HG03103 (cell line): ENCODE measurements at regions not wholly inside any gene's neighbourhood (a gene's known extent, or its start where the extent isn't known, plus 50 kb on each side); places are given as distances from the start of the nearest gene placed in this dataset.
"Not testable (repeated sequence)": the region's sequence is repeated elsewhere in the genome, so short reads cannot be mapped to it uniquely, and the experiment has no call there.

Source experiments
- ATAC-seq: cut with Tn5 transposase; IDR thresholded peaks from one replicate; pipeline ENCODE4 v1.9.1; 2021; ENCODE audit warnings: low read depth; ENCODE audit not compliant: unreplicated experiment

- ATAC-seq: no peak
Observed at GRCh38 chr1:184889902-184890301, 84.4 kb downstream of the NIBAN1 start.

GRCh38 chr1:184889166-184889565 lies 85.1 kb downstream of the NIBAN1 start:
- ATAC-seq: no peak

GRCh38 chr1:184888505-184888904 lies 85.8 kb downstream of the NIBAN1 start:
- no peak for ATAC-seq

DNA sequence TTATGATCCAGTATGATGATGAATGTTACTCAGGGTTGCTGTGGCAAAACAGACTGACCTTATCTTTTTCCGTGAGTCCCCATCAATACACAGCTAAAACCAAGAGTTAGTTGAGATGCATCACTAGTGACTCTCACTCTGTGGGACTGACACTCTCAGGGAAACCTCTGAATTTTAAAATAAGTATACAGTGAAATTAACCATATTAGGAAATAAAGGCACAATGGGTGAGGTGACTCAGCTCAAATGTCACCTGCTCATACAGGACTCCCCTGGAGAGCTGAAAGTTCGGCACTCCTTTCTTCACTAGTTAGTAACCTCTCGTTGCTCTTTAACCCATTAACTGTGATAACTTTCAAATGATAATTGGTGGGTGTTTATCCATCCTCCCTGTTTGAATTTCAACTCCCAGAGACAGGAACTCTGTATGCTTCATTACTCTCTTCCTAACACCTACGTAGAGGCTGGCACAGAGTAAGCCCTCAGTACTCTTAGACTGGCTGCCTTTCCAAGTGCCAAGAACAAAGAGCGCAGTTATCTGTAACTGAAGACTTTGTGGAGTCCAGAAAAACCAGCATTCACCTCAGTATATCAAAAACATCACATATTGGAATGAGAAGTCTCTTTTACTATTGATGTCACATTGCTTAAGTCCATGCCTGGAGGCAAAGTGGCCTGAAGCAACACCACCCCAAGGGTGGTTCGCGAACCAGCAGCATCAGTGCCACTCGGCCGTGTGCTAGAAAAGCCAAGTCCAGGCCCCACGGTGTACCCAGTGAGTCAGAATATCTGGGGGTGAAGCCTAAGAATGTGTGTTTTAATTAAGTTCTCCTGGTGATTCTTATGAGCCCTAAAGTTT lies 91.1 kb downstream of the NIBAN1 start:
- no peak for ATAC-seq

- ATAC-seq: no peak
Observed at GRCh38 chr1:184881941-184882913, 92.1 kb downstream of the NIBAN1 start.

DNA sequence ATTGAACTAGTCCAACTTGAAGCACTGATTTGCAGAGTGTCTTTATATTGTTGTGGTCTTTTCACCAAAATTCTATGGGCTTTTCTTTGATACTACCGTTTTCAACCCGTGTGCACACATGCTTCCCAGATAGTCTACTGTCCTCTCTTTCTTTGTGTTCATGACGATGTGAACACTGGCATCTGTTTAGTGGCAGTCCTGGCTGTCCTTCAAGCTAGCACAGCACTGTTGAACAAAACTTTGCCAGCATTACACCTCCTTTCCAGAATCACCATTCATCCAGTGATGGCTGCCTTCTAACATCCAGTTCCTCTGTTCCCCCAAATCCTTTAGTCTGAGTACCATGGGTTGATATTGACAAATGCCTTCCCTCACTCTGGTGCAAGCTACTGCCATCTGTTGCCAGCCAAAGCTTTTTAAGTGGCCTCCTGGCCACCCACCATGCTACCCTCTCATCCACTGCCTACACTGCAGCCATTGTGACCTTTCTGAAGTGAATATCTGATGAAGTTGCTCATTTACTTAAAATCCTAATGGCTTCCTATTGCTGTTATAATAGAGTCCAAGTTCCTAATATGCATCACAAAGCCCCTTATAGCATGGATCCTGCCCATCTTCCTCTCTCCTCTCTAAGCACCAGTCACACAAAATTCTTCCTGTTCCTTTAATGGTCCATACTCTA lies 94.3 kb downstream of the NIBAN1 start:
- no peak for ATAC-seq

GRCh38 chr1:184878602-184879001 lies 95.7 kb downstream of the NIBAN1 start:
- no peak for ATAC-seq

GRCh38 chr1:184878002-184878401 lies 96.3 kb downstream of the NIBAN1 start:
- no peak for ATAC-seq

DNA sequence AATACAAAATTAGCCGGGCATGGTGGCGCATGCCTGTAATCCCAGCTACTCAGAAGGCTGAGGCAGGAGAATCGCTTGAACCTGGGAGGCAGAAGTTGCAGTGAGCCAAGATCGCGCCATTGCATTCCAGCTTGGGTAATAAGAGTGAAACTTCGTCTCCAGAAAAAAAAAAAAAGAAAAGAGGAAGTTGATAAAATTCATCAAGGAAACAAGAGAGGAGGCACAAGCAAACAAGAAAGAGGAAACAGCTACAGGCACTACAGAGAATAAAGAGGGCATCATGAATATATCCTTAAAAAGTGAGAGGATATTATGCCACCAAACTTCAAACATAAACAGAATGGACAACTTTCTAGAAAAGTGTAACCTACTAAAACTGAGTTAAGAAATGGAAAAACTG lies 98.3 kb downstream of the NIBAN1 start:
- ATAC-seq: not testable (repeated sequence)

DNA sequence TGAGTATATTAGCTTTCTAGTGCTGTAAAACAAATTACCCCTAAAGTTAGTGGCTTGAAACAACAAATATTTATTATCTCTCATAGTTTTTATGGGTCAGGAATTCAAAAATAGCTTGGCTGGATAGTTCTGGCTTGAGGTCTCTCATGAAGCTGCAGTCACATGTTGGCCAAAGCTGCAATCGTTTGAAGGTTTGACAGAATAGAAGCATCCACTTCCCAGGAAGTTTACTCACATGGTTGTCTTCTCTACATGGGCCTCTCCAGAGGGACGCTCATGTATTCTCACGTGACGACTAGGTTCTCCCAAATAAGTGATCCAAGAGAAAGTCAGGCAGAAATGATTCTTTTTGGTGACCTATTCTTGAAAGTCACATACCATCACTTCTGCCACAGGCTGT lies 99.1 kb downstream of the NIBAN1 start:
- ATAC-seq: no peak

- ATAC-seq: no peak
Observed at GRCh38 chr1:184870319-184870718, 104.0 kb downstream of the NIBAN1 start.

DNA sequence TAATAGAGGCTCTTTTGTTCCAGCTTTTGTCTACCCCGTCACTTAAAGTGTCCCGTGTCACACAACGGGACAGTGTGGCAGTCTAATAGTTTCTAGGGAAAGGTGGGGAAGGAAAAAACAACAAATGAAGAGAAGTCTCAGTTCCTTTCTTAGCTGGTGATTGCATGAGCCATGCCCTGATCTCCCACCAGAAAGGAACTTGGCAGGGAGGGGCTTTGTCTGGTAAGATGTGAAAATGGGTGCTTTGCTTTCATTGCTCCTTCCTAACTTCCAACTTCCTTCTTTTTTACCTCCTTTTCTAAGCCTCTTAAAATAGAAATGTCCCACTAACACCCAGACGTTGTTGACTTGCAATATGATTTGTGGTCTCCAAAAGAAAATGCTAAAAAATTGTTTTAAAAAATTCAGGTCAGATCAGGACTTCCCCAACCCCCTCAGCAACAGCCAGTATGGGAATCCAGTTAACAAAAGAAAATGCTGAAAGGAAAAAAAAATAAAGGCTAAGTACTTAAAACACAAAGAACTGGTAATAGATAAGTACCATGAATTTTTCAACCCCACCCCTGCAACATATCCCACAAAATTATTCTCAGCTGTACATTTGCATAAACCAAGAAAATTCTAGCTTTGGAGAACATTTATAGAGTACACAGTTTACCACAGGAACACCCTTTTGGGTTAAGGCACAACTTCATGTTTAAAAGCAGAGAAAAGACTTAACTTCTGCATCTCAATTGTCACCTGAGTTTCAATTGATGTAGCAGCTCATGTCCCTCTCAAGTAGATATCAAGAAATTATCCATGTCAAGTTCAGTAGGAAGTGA lies 106.2 kb downstream of the NIBAN1 start:
- ATAC-seq: no peak

GRCh38 chr1:184866991-184867788 lies 107.1 kb downstream of the NIBAN1 start:
- ATAC-seq: peak; percentile 93

DNA sequence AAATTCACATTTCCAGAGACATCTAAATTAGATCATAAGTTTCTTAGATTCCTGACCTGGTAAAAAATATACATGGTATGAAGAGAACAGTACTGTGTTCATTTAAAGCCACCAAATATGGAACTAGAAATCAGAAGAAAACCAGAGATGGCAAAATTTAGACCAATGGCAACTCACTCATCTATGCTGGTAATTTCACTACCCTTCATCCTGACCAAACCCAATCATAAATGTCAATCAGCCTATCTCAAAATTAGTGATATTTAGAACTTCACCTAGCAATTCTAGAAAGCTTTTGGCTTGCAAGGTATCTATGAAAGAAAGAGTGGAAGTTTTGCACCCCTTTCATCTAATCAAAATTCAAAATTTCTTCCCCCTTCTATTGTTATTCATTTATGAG lies 107.7 kb downstream of the NIBAN1 start:
- ATAC-seq: peak; percentile 20

DNA sequence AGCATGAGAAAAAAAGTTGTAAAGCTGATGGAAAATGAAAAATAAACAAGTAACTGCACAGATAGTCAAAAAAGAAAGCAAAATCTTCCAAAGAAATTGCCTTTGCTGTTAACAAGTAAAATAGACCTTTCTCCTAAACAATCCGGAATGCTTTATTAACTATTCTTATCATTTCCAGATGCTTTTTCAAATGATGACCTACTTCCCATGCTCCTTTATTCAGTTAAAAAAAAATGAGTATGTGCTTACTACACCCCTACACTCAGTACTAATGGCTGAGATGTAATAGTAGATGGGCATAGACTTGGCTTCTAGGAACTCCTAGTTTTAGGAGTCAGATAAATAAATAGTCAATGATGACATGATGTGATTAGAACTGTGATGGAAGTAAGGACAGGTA lies 108.5 kb downstream of the NIBAN1 start:
- no peak for ATAC-seq

DNA sequence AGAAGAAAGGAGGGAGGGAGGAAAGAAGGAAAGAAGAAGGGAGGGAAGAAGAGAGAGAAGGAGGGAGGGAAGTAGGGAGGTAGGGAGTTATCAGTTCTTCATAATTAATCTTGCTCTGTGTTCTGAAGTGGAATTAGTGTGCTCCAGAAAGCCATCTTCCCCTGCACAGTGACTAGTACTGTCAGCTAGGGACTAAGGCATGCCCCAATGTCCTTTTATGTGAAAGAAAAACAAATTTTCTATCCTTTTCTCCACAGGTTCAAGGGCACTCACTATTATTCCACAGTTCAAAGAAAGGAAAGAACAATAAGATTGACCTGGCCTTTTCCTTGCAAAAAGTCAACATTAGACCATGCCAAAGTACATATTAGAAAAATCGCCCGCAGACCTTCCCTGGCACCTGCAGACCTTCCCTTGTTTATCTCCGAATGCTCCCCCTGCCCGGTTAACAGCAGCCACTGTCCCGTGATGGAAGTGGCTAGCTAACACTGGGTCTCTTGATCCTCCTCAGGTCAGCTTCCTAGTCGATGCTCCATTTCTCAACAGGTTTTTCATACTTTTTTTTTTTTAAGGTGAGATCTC lies 107.2 kb upstream of the EDEM3 start:
- ATAC-seq: no peak

DNA sequence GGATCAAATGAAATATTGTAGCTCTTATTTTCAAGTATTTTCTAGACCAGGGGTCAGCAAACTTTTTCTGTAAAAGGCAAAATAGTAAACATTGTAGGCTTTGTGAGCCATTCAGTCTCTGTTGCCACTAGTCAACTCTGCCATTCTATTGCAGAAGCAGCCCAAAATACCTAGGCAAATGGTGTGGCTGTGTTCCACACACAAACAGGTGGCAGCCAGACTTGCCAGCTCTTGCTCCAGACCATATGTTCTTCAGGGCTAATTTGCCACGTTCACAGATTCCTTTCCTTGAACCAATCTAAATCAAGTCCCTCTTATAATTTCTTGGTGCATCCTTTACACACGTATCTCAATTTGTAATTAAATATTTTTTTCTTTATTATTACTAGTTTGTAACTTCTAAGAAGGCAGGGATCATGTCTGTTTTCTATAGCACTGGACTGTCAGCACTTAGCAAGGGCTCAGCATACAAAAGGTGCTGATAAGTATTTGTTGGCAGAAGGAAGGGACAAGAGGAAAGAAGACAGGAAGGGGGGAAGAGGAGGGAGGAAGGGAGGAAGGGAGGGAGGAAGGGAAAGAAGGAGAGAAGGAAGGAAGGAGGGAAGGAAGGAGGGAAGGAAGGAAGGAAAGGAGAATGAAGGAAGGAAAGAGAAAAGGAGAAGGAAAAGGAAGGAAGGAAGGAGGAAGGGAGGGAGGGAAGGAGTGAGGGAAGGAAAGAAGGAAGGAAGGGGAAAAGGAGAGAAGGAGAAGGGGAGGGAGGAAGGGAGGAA lies 106.5 kb upstream of the EDEM3 start:
- ATAC-seq: no peak

DNA sequence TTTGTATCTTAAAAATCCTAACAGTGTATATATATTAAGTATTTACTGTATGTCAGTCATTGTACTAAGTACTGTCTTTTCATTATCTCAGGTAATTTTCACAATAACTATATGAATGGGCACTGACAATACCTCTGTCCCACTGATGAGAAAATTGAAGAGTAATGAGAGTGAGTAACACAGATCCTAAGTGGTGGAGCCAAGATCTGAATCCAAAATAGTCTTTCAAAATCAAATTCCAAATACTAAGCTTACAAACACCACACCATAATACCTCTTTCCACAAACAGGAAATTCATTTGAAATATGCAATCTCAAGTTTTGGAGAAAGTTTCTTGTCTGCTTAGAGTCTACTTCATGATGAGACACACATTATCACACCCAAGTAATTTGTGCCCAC lies 105.9 kb upstream of the EDEM3 start:
- ATAC-seq: no peak
